GM23338 (cell line): ENCODE measurements at regions not wholly inside any gene's neighbourhood (a gene's known extent, or its start where the extent isn't known, plus 50 kb on each side); places are given as distances from the start of the nearest gene placed in this dataset.

ENCODE experiments used
- CREB1 ChIP-seq: fragments of 250-450 bp; sonication (Bioruptor Pico); IDR thresholded peaks from 2 replicates; pipeline ENCODE4 v1.5.0; 2020; ENCODE audit warnings: low read depth, mild to moderate bottlenecking, moderate library complexity
- EZH2 ChIP-seq: fragments of 200-600 bp; sonication (generic); IDR thresholded peaks from one replicate; pipeline ENCODE4 v1.8.0; 2017; ENCODE audit warnings: antibody characterized with exemption, mild to moderate bottlenecking, low read depth; ENCODE audit not compliant: unreplicated experiment
- EZH2phosphoT487 ChIP-seq: fragments of 200-600 bp; sonication (generic); IDR thresholded peaks from one replicate; pipeline ENCODE4 v1.8.1; 2018; ENCODE audit warnings: antibody characterized with exemption; ENCODE audit not compliant: unreplicated experiment
- JUNB ChIP-seq: IDR thresholded peaks from one replicate; pipeline ENCODE4 v1.6.1; 2016; ENCODE audit warnings: antibody characterized with exemption; ENCODE audit not compliant: unreplicated experiment
- NANOG ChIP-seq: IDR thresholded peaks from 2 replicates; pipeline ENCODE4 v1.6.1; 2016; ENCODE audit warnings: antibody characterized with exemption, borderline replicate concordance
- POLR2AphosphoS5 ChIP-seq: IDR thresholded peaks from 2 replicates; pipeline ENCODE4 v1.6.1; 2016; ENCODE audit warnings: antibody characterized with exemption, low read depth
- REST ChIP-seq: IDR thresholded peaks from one replicate; pipeline ENCODE4 v1.6.1; 2018; ENCODE audit warnings: antibody characterized with exemption; ENCODE audit not compliant: unreplicated experiment
- ZNF331 ChIP-seq: fragments of 250-450 bp; sonication (Bioruptor Pico); IDR thresholded peaks from 2 replicates; pipeline ENCODE4 v1.5.0; 2020; ENCODE audit warnings: low read depth, mild to moderate bottlenecking, moderate library complexity
- TF ChIP-seq, protein P1 (sequence below), 2 experiments: fragments of 200-600 bp in 1 of 2; sonication (generic) in 1 of 2; conservative IDR thresholded peaks; 2 replicates each; pipeline versions ENCODE4 v1.5.1 to v1.6.1; 2016 to 2017; ENCODE audit warnings: antibody characterized with exemption in 2 of 2, low read depth in 2 of 2, mild to moderate bottlenecking in 2 of 2, moderate library complexity in 1 of 2
- TF ChIP-seq, protein P2 (sequence below): IDR thresholded peaks from 2 replicates; pipeline ENCODE4 v1.6.1; 2016; ENCODE audit warnings: antibody characterized with exemption

DNA sequence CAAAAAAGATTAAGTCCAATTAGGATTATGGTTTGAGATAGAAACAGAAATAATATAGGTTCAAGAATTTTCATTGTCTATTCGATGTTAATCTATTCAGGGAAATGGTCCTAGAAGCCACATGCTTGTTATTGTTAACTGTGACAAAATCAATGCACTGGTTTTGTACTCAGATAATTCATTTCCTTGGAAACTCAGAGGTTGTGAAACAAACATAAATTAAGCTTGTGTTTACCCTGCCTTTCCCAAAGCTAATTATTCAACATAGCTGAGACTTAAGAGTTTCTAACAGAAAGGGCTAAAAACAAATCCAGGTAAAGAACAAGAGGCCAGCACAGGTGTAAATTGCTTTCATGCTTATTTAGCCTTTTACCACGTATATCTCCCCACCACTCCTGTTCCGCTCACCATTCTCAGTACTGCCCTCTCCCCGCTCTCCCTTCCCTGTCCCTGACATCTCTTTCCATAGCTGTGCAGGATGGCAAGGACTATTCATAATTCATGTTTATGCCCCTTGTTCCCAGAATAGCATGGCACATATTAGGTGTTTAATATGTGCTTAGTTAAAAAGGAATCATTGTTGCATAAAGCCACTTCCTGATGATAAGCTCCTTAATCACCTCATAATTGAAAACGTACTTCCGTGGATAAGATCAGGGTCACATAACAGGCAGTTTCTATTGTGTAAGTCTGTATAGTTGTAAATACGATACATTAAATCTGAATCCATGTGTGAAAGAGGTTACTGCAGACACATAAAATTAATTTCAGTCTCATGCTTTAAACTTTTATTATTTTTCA lies 131.8 kb upstream of the USP15 start:
- no peak for TF ChIP-seq JUNB
- no peak for TF ChIP-seq REST
- no peak for TF ChIP-seq EZH2phosphoT487
- TF ChIP-seq, protein P1, sequence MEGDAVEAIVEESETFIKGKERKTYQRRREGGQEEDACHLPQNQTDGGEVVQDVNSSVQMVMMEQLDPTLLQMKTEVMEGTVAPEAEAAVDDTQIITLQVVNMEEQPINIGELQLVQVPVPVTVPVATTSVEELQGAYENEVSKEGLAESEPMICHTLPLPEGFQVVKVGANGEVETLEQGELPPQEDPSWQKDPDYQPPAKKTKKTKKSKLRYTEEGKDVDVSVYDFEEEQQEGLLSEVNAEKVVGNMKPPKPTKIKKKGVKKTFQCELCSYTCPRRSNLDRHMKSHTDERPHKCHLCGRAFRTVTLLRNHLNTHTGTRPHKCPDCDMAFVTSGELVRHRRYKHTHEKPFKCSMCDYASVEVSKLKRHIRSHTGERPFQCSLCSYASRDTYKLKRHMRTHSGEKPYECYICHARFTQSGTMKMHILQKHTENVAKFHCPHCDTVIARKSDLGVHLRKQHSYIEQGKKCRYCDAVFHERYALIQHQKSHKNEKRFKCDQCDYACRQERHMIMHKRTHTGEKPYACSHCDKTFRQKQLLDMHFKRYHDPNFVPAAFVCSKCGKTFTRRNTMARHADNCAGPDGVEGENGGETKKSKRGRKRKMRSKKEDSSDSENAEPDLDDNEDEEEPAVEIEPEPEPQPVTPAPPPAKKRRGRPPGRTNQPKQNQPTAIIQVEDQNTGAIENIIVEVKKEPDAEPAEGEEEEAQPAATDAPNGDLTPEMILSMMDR (conservative IDR thresholded peaks at IDR 0.05; ENCODE audit: low read depth in 2 of 2), result no peak
- no peak for TF ChIP-seq POLR2AphosphoS5
- no peak for TF ChIP-seq EZH2
- TF ChIP-seq, protein P2, sequence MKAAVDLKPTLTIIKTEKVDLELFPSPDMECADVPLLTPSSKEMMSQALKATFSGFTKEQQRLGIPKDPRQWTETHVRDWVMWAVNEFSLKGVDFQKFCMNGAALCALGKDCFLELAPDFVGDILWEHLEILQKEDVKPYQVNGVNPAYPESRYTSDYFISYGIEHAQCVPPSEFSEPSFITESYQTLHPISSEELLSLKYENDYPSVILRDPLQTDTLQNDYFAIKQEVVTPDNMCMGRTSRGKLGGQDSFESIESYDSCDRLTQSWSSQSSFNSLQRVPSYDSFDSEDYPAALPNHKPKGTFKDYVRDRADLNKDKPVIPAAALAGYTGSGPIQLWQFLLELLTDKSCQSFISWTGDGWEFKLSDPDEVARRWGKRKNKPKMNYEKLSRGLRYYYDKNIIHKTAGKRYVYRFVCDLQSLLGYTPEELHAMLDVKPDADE, result no peak
- no peak for TF ChIP-seq CREB1
- TF ChIP-seq ZNF331 (CRISPR knock-in tag), result no peak
- no peak for TF ChIP-seq NANOG
